ENCODE measurements at regions not wholly inside any gene's neighbourhood (a gene's known extent, or its start where the extent isn't known, plus 50 kb on each side); places are given as distances from the start of the nearest gene placed in this dataset.

DNA sequence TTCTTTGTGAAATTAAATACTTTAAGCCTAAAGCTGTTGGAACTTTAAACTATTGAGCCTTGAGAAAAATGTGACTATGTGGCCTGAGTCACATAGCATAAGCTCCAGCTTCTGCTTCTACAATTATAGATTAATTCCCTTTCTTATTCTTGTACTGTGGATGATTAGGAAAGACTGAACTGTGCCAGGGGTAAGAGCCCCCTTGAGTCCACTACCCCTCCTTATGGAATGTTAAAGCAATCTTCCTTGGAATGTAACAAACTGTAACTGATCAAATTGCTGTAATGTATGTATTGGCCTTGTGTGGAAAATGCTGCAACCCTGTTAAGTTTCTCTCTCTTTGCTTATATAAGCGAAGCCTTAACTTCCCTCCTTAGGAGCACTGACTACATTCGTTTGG, 273.2 kb downstream of the FAM170A start:
- Histone ChIP-seq H2AK5ac (ENCODE audit: low read length) (no peak overlapping the region), H3K18ac (ENCODE audit: low read length) (no peak overlapping the region), H2BK12ac (ENCODE audit: low read length) (no peak overlapping the region), H3K23ac (ENCODE audit: low read length) (no peak overlapping the region), H3K9me3 (ENCODE audit: insufficient read depth, low read depth, low read length) (no peaks in the 10 kb centered on the region), H3K27me3 (ENCODE audit: insufficient read depth, low read length) (no peaks in the 10 kb centered on the region), H2BK5ac (ENCODE audit: low read depth, low read length, poor library complexity) (no peak overlapping the region), H3K14ac (ENCODE audit: low read length) (no peak overlapping the region), H4K8ac (ENCODE audit: low read depth, low read length) (no peak overlapping the region), H4K12ac (ENCODE audit: low read depth, low read length) (no peak overlapping the region), H3K9ac (ENCODE audit: low read length) (no peak overlapping the region), H3K4ac (ENCODE audit: low read depth, low read length) (no peak overlapping the region), H3K36me3 (ENCODE audit: control insufficient read depth in 1 of 2, insufficient read depth in 2 of 2, low read length in 2 of 2) (no peaks in the 10 kb centered on the region), H3K79me2 (ENCODE audit: control insufficient read depth, insufficient read depth, low read length, poor library complexity) (no peaks in the 10 kb centered on the region), H3K4me1 (ENCODE audit: control insufficient read depth in 1 of 2, insufficient read depth in 2 of 2, low read length in 2 of 2) (no peaks in the 10 kb centered on the region), H2AFZ (ENCODE audit: insufficient read depth, low read length, poor library complexity) (no peak overlapping the region), H3K27ac (ENCODE audit: low read depth, low read length) (no peak overlapping the region), H4K91ac (ENCODE audit: low read depth, low read length) (no peak overlapping the region), H3K4me2 (ENCODE audit: low read length) (no peak overlapping the region), H3K4me3 (ENCODE audit: low read depth, low read length) (no peak overlapping the region), H3K79me1 (ENCODE audit: low read length) (no peaks in the 10 kb centered on the region), H2BK120ac (ENCODE audit: insufficient read depth, low read length, poor library complexity) (no peak overlapping the region)
- no CpG with 5 or more reads among the region's 2 CpGs for WGBS (ENCODE audit: extremely low coverage, insufficient coverage, insufficient read length)
- DNase-seq, result no peak

DNA sequence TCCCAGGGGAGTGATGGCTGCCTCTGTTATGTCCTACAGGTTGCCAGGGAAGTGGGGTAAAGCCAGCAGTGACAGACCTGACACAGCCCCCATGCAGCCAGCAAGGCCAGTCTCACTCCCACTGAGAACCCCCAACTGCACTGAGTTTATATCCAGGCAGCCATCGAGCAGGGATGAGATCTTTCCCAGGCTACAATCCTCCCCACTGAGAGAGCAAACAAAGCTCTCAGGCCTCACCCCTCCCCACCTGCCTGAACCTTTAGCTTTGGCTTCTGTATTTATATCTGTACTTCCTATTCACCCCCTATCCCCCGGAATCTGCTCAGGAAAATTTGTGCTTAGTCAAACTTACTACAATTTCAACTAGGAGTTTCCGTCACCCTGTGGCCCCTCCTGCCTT, 284.1 kb downstream of the FAM170A start:
- Histone ChIP-seq H3K9ac (ENCODE audit: low read length) (no peak overlapping the region), H4K12ac (ENCODE audit: low read depth, low read length) (no peak overlapping the region), H3K79me1 (ENCODE audit: low read length) (no peaks in the 10 kb centered on the region), H3K18ac (ENCODE audit: low read length) (no peak overlapping the region), H2BK5ac (ENCODE audit: low read depth, low read length, poor library complexity) (no peak overlapping the region), H3K27me3 (ENCODE audit: insufficient read depth, low read length) (no peaks in the 10 kb centered on the region), H4K91ac (ENCODE audit: low read depth, low read length) (no peak overlapping the region), H2AK5ac (ENCODE audit: low read length) (no peak overlapping the region), H3K14ac (ENCODE audit: low read length) (no peak overlapping the region), H2BK120ac (ENCODE audit: insufficient read depth, low read length, poor library complexity) (no peak overlapping the region), H3K23ac (ENCODE audit: low read length) (no peak overlapping the region), H3K36me3 (ENCODE audit: control insufficient read depth in 1 of 2, insufficient read depth in 2 of 2, low read length in 2 of 2) (no peaks in the 10 kb centered on the region), H3K4me1 (ENCODE audit: control insufficient read depth in 1 of 2, insufficient read depth in 2 of 2, low read length in 2 of 2) (no peaks in the 10 kb centered on the region), H3K79me2 (ENCODE audit: control insufficient read depth, insufficient read depth, low read length, poor library complexity) (no peaks in the 10 kb centered on the region), H2BK12ac (ENCODE audit: low read length) (no peak overlapping the region), H3K27ac (ENCODE audit: low read depth, low read length) (no peak overlapping the region), H4K8ac (ENCODE audit: low read depth, low read length) (no peak overlapping the region), H3K4me2 (ENCODE audit: low read length) (no peak overlapping the region), H3K9me3 (ENCODE audit: insufficient read depth, low read depth, low read length) (no peaks in the 10 kb centered on the region), H2AFZ (ENCODE audit: insufficient read depth, low read length, poor library complexity) (no peak overlapping the region), H3K4ac (ENCODE audit: low read depth, low read length) (no peak overlapping the region), H3K4me3 (ENCODE audit: low read depth, low read length) (no peak overlapping the region)
- no peak for DNase-seq
- no CpG with 5 or more reads among the region's 3 CpGs for WGBS (ENCODE audit: extremely low coverage, insufficient coverage, insufficient read length)

DNA sequence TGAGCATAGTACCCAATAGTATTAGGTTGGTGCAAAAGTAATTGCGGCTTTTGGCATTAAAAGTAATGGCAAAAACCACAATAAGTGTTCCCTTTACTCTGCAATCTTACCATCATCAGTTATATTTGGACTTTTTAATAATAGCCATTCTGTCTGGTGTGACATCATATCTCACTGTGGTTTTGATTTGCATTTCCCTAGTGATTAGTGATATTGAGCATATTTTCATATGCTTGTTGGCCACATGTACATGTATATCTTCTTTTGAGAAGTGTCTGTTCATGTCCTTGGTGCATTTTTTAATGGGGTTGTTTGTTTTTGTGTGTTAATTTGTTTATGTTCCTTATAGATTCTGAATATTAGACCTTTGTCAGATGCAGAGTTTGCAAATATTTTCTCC, 289.9 kb downstream of the FAM170A start:
- Histone ChIP-seq H3K9me3 (ENCODE audit: insufficient read depth, low read depth, low read length) (no peaks in the 10 kb centered on the region), H3K36me3 (ENCODE audit: control insufficient read depth in 1 of 2, insufficient read depth in 2 of 2, low read length in 2 of 2) (no peaks in the 10 kb centered on the region), H2AFZ (ENCODE audit: insufficient read depth, low read length, poor library complexity) (no peak overlapping the region), H3K27ac (ENCODE audit: low read depth, low read length) (no peak overlapping the region), H3K23ac (ENCODE audit: low read length) (no peak overlapping the region), H4K12ac (ENCODE audit: low read depth, low read length) (no peak overlapping the region), H2BK5ac (ENCODE audit: low read depth, low read length, poor library complexity) (no peak overlapping the region), H3K4me1 (ENCODE audit: control insufficient read depth in 1 of 2, insufficient read depth in 2 of 2, low read length in 2 of 2) (no peaks in the 10 kb centered on the region), H2BK12ac (ENCODE audit: low read length) (no peak overlapping the region), H3K14ac (ENCODE audit: low read length) (no peak overlapping the region), H3K79me1 (ENCODE audit: low read length) (no peaks in the 10 kb centered on the region), H3K4ac (ENCODE audit: low read depth, low read length) (no peak overlapping the region), H3K18ac (ENCODE audit: low read length) (no peak overlapping the region), H3K27me3 (ENCODE audit: insufficient read depth, low read length) (no peaks in the 10 kb centered on the region), H3K79me2 (ENCODE audit: control insufficient read depth, insufficient read depth, low read length, poor library complexity) (no peaks in the 10 kb centered on the region), H2BK120ac (ENCODE audit: insufficient read depth, low read length, poor library complexity) (no peak overlapping the region), H4K91ac (ENCODE audit: low read depth, low read length) (no peak overlapping the region), H2AK5ac (ENCODE audit: low read length) (no peak overlapping the region), H3K4me3 (ENCODE audit: low read depth, low read length) (no peak overlapping the region), H4K8ac (ENCODE audit: low read depth, low read length) (no peak overlapping the region), H3K9ac (ENCODE audit: low read length) (no peak overlapping the region), H3K4me2 (ENCODE audit: low read length) (no peak overlapping the region)
- no peak for DNase-seq
- WGBS (ENCODE audit: extremely low coverage, insufficient coverage, insufficient read length), result no CpG with 5 or more reads among the region's 1 CpG

DNA sequence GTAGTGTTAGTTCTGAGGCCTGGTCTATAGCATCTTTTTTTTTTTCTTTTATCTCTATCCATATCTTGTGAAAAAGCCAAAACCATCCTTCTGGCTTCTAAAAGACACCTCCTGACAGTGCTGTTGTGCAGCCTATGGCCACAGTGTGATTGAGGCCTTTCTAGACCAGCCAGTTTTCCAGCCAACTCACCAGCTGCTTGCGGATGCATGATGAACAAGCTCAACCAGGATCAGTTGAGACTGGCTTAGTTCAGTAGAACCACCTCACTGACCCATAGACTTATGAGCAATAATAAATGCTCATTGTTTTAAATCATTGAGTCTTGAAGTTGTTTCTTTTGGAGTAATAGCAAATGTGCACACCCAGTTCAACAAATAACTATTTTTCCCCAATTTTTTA, 296.9 kb downstream of the FAM170A start:
- no peak overlapping the region for H3K23ac ChIP-seq (ENCODE audit: low read length)
- H3K27me3 ChIP-seq (ENCODE audit: insufficient read depth, low read length), result no peaks in the 10 kb centered on the region
- no peak overlapping the region for H3K27ac ChIP-seq (ENCODE audit: low read depth, low read length)
- H3K79me1 ChIP-seq (ENCODE audit: low read length), result no peaks in the 10 kb centered on the region
- H2BK12ac ChIP-seq (ENCODE audit: low read length), result no peak overlapping the region
- no peak overlapping the region for H2BK120ac ChIP-seq (ENCODE audit: insufficient read depth, low read length, poor library complexity)
- H3K9me3 ChIP-seq (ENCODE audit: insufficient read depth, low read depth, low read length), result no peaks in the 10 kb centered on the region
- H4K91ac ChIP-seq (ENCODE audit: low read depth, low read length), result no peak overlapping the region
- H2BK5ac ChIP-seq (ENCODE audit: low read depth, low read length, poor library complexity), result no peak overlapping the region
- H3K4me2 ChIP-seq (ENCODE audit: low read length), result no peak overlapping the region
- H3K36me3 ChIP-seq (ENCODE audit: control insufficient read depth in 1 of 2, insufficient read depth in 2 of 2, low read length in 2 of 2), result no peaks in the 10 kb centered on the region
- no peak overlapping the region for H4K8ac ChIP-seq (ENCODE audit: low read depth, low read length)
- DNase-seq, result no peak
- no peak overlapping the region for H4K12ac ChIP-seq (ENCODE audit: low read depth, low read length)
- no peak overlapping the region for H3K4ac ChIP-seq (ENCODE audit: low read depth, low read length)
- no peak overlapping the region for H3K14ac ChIP-seq (ENCODE audit: low read length)
- no peak overlapping the region for H2AK5ac ChIP-seq (ENCODE audit: low read length)
- H3K79me2 ChIP-seq (ENCODE audit: control insufficient read depth, insufficient read depth, low read length, poor library complexity), result no peaks in the 10 kb centered on the region
- H3K18ac ChIP-seq (ENCODE audit: low read length), result no peak overlapping the region
- no peak overlapping the region for H3K9ac ChIP-seq (ENCODE audit: low read length)
- no peaks in the 10 kb centered on the region for H3K4me1 ChIP-seq (ENCODE audit: control insufficient read depth in 1 of 2, insufficient read depth in 2 of 2, low read length in 2 of 2)
- no peak overlapping the region for H3K4me3 ChIP-seq (ENCODE audit: low read depth, low read length)
- no CpG with 5 or more reads among the region's 1 CpG for WGBS (ENCODE audit: extremely low coverage, insufficient coverage, insufficient read length)
- H2AFZ ChIP-seq (ENCODE audit: insufficient read depth, low read length, poor library complexity), result no peak overlapping the region

DNA sequence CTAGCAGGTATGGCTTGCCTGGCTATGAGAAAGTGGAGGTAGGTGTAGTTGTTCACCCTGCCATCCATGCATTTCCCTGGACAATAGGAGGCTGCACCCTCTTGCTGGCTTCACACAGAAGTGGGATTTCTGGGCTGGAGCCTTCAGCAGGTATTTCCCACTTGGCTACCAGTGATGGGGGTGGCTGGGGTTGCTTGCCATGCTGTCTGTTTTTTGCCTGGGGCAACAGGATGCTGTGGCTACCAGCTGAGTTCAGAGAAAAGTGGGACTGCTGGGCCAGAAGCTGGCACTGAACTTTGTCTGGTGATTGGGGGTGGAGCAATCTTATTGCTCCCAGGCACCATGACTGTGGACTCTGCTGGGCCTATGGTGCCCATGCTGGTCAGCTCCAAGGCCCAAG, 299.6 kb downstream of the FAM170A start:
- H3K9ac ChIP-seq (ENCODE audit: low read length), result no peak overlapping the region
- no peak overlapping the region for H3K27ac ChIP-seq (ENCODE audit: low read depth, low read length)
- no peak overlapping the region for H3K14ac ChIP-seq (ENCODE audit: low read length)
- no peak overlapping the region for H2BK12ac ChIP-seq (ENCODE audit: low read length)
- no peak overlapping the region for H3K4me2 ChIP-seq (ENCODE audit: low read length)
- H2AFZ ChIP-seq (ENCODE audit: insufficient read depth, low read length, poor library complexity), result no peak overlapping the region
- H3K18ac ChIP-seq (ENCODE audit: low read length), result no peak overlapping the region
- no peak overlapping the region for H4K12ac ChIP-seq (ENCODE audit: low read depth, low read length)
- no peak for DNase-seq
- H3K36me3 ChIP-seq (ENCODE audit: control insufficient read depth in 1 of 2, insufficient read depth in 2 of 2, low read length in 2 of 2), result no peaks in the 10 kb centered on the region
- no peak overlapping the region for H2AK5ac ChIP-seq (ENCODE audit: low read length)
- H3K4me3 ChIP-seq (ENCODE audit: low read depth, low read length), result no peak overlapping the region
- no peak overlapping the region for H3K23ac ChIP-seq (ENCODE audit: low read length)
- no peaks in the 10 kb centered on the region for H3K4me1 ChIP-seq (ENCODE audit: control insufficient read depth in 1 of 2, insufficient read depth in 2 of 2, low read length in 2 of 2)
- no peaks in the 10 kb centered on the region for H3K9me3 ChIP-seq (ENCODE audit: insufficient read depth, low read depth, low read length)
- no peak overlapping the region for H4K91ac ChIP-seq (ENCODE audit: low read depth, low read length)
- H3K79me1 ChIP-seq (ENCODE audit: low read length), result no peaks in the 10 kb centered on the region
- no peak overlapping the region for H2BK5ac ChIP-seq (ENCODE audit: low read depth, low read length, poor library complexity)
- no peaks in the 10 kb centered on the region for H3K27me3 ChIP-seq (ENCODE audit: insufficient read depth, low read length)
- no peak overlapping the region for H2BK120ac ChIP-seq (ENCODE audit: insufficient read depth, low read length, poor library complexity)
- no peak overlapping the region for H3K4ac ChIP-seq (ENCODE audit: low read depth, low read length)
- H3K79me2 ChIP-seq (ENCODE audit: control insufficient read depth, insufficient read depth, low read length, poor library complexity), result no peaks in the 10 kb centered on the region
- no peak overlapping the region for H4K8ac ChIP-seq (ENCODE audit: low read depth, low read length)

Measured in trophoblast cell (in vitro differentiated cells and primary cell).